ENCODE measurements at regions not wholly inside any gene's neighbourhood (a gene's known extent, or its start where the extent isn't known, plus 50 kb on each side); places are given as distances from the start of the nearest gene placed in this dataset.

GRCh38 chr13:73428137-73428536 lies 369.3 kb downstream of the KLF5 start:
- Histone ChIP-seq H3K27me3 (ENCODE audit: insufficient read depth, low read depth, low read length) (no peaks in the 10 kb centered on the region), H3K4me3 (ENCODE audit: low read length) (no peak overlapping the region), H3K79me2 (replicated peaks; ENCODE audit: insufficient read depth, low read length) (no peaks in the 10 kb centered on the region), H3K4me2 (ENCODE audit: low read length) (no peak overlapping the region), H3K9me3 (ENCODE audit: low read length) (no peaks in the 10 kb centered on the region), H2AFZ (ENCODE audit: low read depth, low read length) (no peak overlapping the region), H4K20me1 (ENCODE audit: insufficient read depth) (no peaks in the 10 kb centered on the region), H3F3A (ENCODE audit: insufficient read depth, low read length, poor library complexity, severe bottlenecking) (no peaks in the 10 kb centered on the region), H3K27ac (ENCODE audit: low read length) (no peak overlapping the region), H3K9me2 (ENCODE audit: insufficient read depth, low read length) (no peaks in the 10 kb centered on the region), H3K9ac (ENCODE audit: low read length) (no peak overlapping the region), H3K36me3 (ENCODE audit: insufficient read depth, low read length) (no peaks in the 10 kb centered on the region)
- no peak for TF ChIP-seq EZH2 (IDR thresholded peaks at IDR 0.05; ENCODE audit: borderline replicate concordance, insufficient read depth, low read length, poor library complexity, severe bottlenecking)
- no peak for TF ChIP-seq RAD21 (conservative IDR thresholded peaks at IDR 0.05)

- Histone ChIP-seq H3K36me3 (ENCODE audit: insufficient read depth, low read length) (no peaks in the 10 kb centered on the region), H3F3A (ENCODE audit: insufficient read depth, low read length, poor library complexity, severe bottlenecking) (no peaks in the 10 kb centered on the region), H4K20me1 (ENCODE audit: insufficient read depth) (no peaks in the 10 kb centered on the region), H3K79me2 (replicated peaks; ENCODE audit: insufficient read depth, low read length) (no peaks in the 10 kb centered on the region), H3K9me3 (ENCODE audit: low read length) (no peaks in the 10 kb centered on the region), H3K27ac (ENCODE audit: low read length) (no peak overlapping the region), H3K4me3 (ENCODE audit: low read length) (no peak overlapping the region), H3K4me2 (ENCODE audit: low read length) (no peak overlapping the region), H3K9me2 (ENCODE audit: insufficient read depth, low read length) (no peaks in the 10 kb centered on the region), H2AFZ (ENCODE audit: low read depth, low read length) (no peak overlapping the region), H3K27me3 (ENCODE audit: insufficient read depth, low read depth, low read length) (no peaks in the 10 kb centered on the region), H3K9ac (ENCODE audit: low read length) (no peak overlapping the region)
- TF ChIP-seq SMC3 (conservative IDR thresholded peaks at IDR 0.05; ENCODE audit: poor library complexity) (no peak), RAD21 (conservative IDR thresholded peaks at IDR 0.05) (no peak), EP300 (conservative IDR thresholded peaks at IDR 0.05; ENCODE audit: poor library complexity, severe bottlenecking) (no peak), EZH2 (IDR thresholded peaks at IDR 0.05; ENCODE audit: borderline replicate concordance, insufficient read depth, low read length, poor library complexity, severe bottlenecking) (no peak), REST (IDR thresholded peaks at IDR 0.05; ENCODE audit: borderline replicate concordance) (no peak), POLR2AphosphoS5 (IDR thresholded peaks at IDR 0.05) (no peak), CTCF (IDR thresholded peaks at IDR 0.05; ENCODE audit: poor library complexity, severe bottlenecking) (no peak), TAF1 (IDR thresholded peaks at IDR 0.05; ENCODE audit: low read depth) (no peak), MXI1 (conservative IDR thresholded peaks at IDR 0.05; ENCODE audit: poor library complexity, severe bottlenecking) (no peak)
Measured at GRCh38 chr13:73422973-73423372, 364.2 kb downstream of the KLF5 start.

All from neural cell (in vitro differentiated cells).